ENCODE measurements at regions not wholly inside any gene's neighbourhood (a gene's known extent, or its start where the extent isn't known, plus 50 kb on each side); places are given as distances from the start of the nearest gene placed in this dataset.

DNA sequence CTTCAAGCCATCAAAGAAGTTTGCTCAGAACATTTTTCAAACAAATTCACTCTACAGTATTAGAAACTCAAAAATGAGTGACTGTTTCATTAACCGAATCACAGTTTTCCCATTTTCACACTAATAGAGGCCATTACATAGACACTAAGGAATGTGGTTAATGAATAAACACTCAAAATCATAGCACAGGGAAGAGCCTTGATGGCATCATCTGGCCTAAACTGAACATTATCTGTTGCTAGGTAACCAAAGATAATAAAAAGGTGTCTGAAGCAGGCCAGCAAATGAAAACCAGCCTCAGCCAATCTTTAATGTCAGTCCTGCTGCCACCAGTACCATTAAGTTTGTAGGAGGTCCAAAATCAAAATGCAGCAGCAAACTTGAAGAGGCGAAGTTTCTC lies 492.4 kb upstream of the STEAP1 start:
- no peaks in the 10 kb centered on the region for H3K27me3 ChIP-seq (ENCODE audit: insufficient read depth, low read depth, severe bottlenecking)
- DNase-seq, result no peak

DNA sequence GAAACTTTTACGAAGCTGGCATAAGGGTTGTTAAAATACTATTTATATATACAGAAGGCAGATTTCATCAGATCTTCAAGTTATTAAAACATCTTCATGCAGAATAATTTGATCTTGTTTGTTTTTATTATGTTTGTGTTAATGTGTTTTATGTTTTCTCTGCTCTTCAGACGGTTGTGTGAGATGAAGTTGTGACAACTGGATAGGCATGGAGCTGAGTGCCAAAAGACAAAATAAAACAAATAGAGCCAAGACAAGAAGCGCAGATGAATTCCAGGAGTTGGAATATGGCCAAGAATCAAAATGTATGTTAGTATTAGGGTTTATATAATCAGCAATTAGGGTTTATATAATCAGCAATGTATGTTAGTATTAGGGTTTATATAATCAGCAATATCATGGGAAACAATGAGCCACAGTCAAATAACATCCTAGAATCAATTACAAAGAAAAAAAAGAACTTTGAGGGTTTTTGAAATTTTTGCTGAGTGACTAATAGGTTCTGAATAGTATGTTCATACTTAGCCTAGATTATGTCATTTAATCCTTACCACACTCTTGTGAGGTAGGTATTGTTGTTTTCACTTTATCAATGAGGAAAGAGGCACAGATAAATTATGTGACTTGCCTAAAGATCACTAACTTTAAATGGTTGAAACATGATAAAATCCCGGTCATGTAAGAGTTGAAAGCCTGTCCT lies 488.0 kb upstream of the STEAP1 start:
- Histone ChIP-seq H3K9me3 (ENCODE audit: severe bottlenecking) (no peaks in the 10 kb centered on the region), H3K4me3 (ENCODE audit: low read depth, low read length) (no peak overlapping the region), H3K27ac (no peak overlapping the region), H3K36me3 (no peaks in the 10 kb centered on the region), H3K27me3 (ENCODE audit: insufficient read depth, low read depth, severe bottlenecking) (no peaks in the 10 kb centered on the region)
- TF ChIP-seq, protein P1, sequence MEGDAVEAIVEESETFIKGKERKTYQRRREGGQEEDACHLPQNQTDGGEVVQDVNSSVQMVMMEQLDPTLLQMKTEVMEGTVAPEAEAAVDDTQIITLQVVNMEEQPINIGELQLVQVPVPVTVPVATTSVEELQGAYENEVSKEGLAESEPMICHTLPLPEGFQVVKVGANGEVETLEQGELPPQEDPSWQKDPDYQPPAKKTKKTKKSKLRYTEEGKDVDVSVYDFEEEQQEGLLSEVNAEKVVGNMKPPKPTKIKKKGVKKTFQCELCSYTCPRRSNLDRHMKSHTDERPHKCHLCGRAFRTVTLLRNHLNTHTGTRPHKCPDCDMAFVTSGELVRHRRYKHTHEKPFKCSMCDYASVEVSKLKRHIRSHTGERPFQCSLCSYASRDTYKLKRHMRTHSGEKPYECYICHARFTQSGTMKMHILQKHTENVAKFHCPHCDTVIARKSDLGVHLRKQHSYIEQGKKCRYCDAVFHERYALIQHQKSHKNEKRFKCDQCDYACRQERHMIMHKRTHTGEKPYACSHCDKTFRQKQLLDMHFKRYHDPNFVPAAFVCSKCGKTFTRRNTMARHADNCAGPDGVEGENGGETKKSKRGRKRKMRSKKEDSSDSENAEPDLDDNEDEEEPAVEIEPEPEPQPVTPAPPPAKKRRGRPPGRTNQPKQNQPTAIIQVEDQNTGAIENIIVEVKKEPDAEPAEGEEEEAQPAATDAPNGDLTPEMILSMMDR (IDR thresholded peaks at IDR 0.05; ENCODE audit: low read depth, low read length), result no peak
- DNase-seq, result no peak

More for the DNA sequence above, 492.4 kb upstream of the STEAP1 start:
- Histone ChIP-seq H3K36me3 (no peaks in the 10 kb centered on the region), H3K9me3 (ENCODE audit: severe bottlenecking) (no peaks in the 10 kb centered on the region), H3K27ac (no peak overlapping the region), H3K4me3 (ENCODE audit: low read depth, low read length) (no peak overlapping the region)
- TF ChIP-seq, protein P1 (IDR thresholded peaks at IDR 0.05; ENCODE audit: low read depth, low read length), result no peak

DNA sequence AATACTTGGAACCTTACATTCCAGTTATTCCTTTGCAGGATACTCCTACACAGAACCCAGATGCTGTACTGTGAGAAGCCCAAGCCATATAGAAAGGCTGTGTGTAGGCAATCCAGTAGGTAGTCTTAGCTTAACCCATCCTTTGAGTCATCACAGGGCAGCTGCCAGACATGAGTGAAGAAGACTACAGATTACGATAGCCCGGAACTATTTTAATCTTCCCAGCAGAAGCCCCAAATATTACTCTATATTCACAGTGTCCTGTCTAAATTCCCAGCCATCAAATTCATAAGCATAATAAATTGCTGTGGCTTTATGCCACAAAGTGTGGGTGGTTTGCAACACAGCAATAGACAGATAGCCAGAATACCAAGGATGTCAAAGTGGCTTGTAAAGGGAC lies 474.1 kb upstream of the STEAP1 start:
- Histone ChIP-seq H3K4me3 (ENCODE audit: low read depth, low read length) (no peak overlapping the region), H3K36me3 (no peaks in the 10 kb centered on the region), H3K9me3 (ENCODE audit: severe bottlenecking) (no peaks in the 10 kb centered on the region), H3K27me3 (ENCODE audit: insufficient read depth, low read depth, severe bottlenecking) (no peaks in the 10 kb centered on the region), H3K27ac (no peak overlapping the region)
- TF ChIP-seq, protein P1 (IDR thresholded peaks at IDR 0.05; ENCODE audit: low read depth, low read length), result no peak
- no peak for DNase-seq

DNA sequence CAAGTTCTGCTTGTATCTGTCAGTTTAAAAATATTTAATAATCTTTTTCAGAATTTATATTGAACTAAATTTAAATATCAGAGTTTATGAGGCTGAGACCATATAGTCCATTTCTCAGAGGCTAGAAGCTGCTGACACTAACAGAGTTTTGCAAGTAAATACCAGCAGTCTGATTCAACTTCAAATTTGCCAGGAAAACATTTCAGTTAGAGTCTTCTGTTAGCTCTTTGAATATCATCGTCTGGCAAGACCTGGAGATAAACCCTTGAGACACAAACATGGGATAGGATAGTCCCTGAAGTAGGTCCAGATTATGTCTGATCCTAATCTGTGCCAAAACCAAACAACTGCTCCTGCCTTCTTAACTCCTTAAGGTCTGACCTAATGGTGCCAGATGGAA lies 472.8 kb upstream of the STEAP1 start:
- H3K4me3 ChIP-seq (ENCODE audit: low read depth, low read length), result no peak overlapping the region
- no peaks in the 10 kb centered on the region for H3K36me3 ChIP-seq
- TF ChIP-seq, protein P1 (IDR thresholded peaks at IDR 0.05; ENCODE audit: low read depth, low read length), result no peak
- no peak overlapping the region for H3K27ac ChIP-seq
- H3K27me3 ChIP-seq (ENCODE audit: insufficient read depth, low read depth, severe bottlenecking), result no peaks in the 10 kb centered on the region
- no peak for DNase-seq
- H3K9me3 ChIP-seq (ENCODE audit: severe bottlenecking), result no peaks in the 10 kb centered on the region

DNA sequence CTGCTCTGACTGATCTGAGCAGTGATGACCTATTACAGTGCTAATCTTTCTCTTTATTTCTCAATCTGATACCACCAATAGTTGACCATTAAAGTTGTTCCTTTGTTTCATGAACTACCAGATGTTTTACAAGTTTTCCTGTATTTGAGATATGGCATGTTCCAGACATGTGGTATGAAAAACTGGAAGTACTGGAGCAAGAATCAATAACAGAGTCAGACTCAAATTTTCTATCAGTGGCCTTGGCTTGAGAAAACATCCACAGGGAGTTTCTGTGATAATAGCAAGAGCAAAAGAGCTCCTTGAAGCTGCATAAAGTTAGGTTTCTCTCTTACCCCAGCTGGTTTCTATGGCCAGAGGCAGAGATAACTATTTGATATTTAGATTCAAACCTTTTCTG lies 469.0 kb upstream of the STEAP1 start:
- Histone ChIP-seq H3K36me3 (no peaks in the 10 kb centered on the region), H3K27me3 (ENCODE audit: insufficient read depth, low read depth, severe bottlenecking) (no peaks in the 10 kb centered on the region), H3K4me3 (ENCODE audit: low read depth, low read length) (no peak overlapping the region), H3K9me3 (ENCODE audit: severe bottlenecking) (no peaks in the 10 kb centered on the region), H3K27ac (no peak overlapping the region)
- TF ChIP-seq, protein P1 (IDR thresholded peaks at IDR 0.05; ENCODE audit: low read depth, low read length), result no peak
- no peak for DNase-seq

DNA sequence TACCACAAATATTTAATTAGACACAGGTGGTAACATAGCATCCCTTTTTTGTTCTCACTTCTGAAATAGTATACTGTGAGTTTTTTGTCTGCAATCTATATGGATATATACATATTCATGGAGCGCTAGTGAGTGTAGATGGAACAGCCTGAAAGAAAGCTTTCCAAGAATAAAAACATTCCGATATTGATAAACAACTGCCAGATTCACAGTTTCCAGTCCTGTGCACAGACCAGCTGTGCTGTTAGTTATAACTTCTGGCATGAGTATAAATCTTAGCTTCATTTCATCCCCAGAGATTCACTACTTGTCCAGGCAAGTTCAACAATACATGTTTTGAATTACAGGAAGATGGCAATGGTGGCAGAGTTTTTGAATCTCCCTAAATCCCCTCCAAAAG lies 467.1 kb upstream of the STEAP1 start:
- Histone ChIP-seq H3K9me3 (ENCODE audit: severe bottlenecking) (no peaks in the 10 kb centered on the region), H3K27me3 (ENCODE audit: insufficient read depth, low read depth, severe bottlenecking) (no peaks in the 10 kb centered on the region), H3K27ac (no peak overlapping the region), H3K36me3 (no peaks in the 10 kb centered on the region), H3K4me3 (ENCODE audit: low read depth, low read length) (no peak overlapping the region)
- TF ChIP-seq, protein P1 (IDR thresholded peaks at IDR 0.05; ENCODE audit: low read depth, low read length), result no peak
- DNase-seq, result no peak

All from WERI-Rb-1 (cell line).